Mucosa of rectum (tissue), 2 donors: ENCODE measurements at regions not wholly inside any gene's neighbourhood (a gene's known extent, or its start where the extent isn't known, plus 50 kb on each side); places are given as distances from the start of the nearest gene placed in this dataset.
"Not testable (repeated sequence)": the region's sequence is repeated elsewhere in the genome, so short reads cannot be mapped to it uniquely, and the experiment has no call there.

ENCODE experiments used
- H3K27ac ChIP-seq, 2 donors: one replicate each; pipeline ENCODE4 v1.7.0; 2013; ENCODE audit warnings: inconsistent platforms in 2 of 2, low read depth in 2 of 2, low read length in 2 of 2
- H3K27me3 ChIP-seq, 2 donors: one replicate each; pipeline ENCODE4 v1.7.0; 2013; ENCODE audit warnings: low read length in 2 of 2; ENCODE audit not compliant: control insufficient read depth in 2 of 2, insufficient read depth in 2 of 2
- H3K36me3 ChIP-seq, 2 donors: one replicate each; pipeline ENCODE4 v1.7.0; 2013; ENCODE audit warnings: low read length in 2 of 2; ENCODE audit not compliant: control insufficient read depth in 2 of 2, insufficient read depth in 2 of 2
- H3K4me1 ChIP-seq, 2 donors: one replicate each; pipeline ENCODE4 v1.7.0; 2013; ENCODE audit warnings: low read length in 2 of 2, mild to moderate bottlenecking in 1 of 2; ENCODE audit not compliant: control insufficient read depth in 2 of 2, insufficient read depth in 2 of 2
- H3K4me3 ChIP-seq, 2 donors: one replicate each; pipeline ENCODE4 v1.7.0; 2013; ENCODE audit warnings: low read length in 2 of 2
- H3K9ac ChIP-seq, 2 donors: one replicate each; pipeline ENCODE4 v1.7.0; 2013; ENCODE audit warnings: low read length in 2 of 2, low read depth in 1 of 2, mild to moderate bottlenecking in 1 of 2
- H3K9me3 ChIP-seq, 2 donors: one replicate each; pipeline ENCODE4 v1.7.0; 2013; ENCODE audit warnings: low read length in 2 of 2; ENCODE audit not compliant: control insufficient read depth in 2 of 2
- donor health status: healthy.
- donor health status: Normal muscosa, but diverticular disease.

- H3K36me3 ChIP-seq, result no peaks in the 10 kb centered on the region
- no peaks in the 10 kb centered on the region for H3K27me3 ChIP-seq
- no peaks in the 10 kb centered on the region for H3K9me3 ChIP-seq
- H3K27ac ChIP-seq, result no peak overlapping the region
- H3K4me3 ChIP-seq, result no peak overlapping the region
- H3K4me1 ChIP-seq, result no peaks in the 10 kb centered on the region
- no peak overlapping the region for H3K9ac ChIP-seq
Observed at GRCh38 chr1:82783044-82783443, 982.3 kb downstream of the ADGRL2 start.

- no peak overlapping the region for H3K27ac ChIP-seq
- no peak overlapping the region for H3K9ac ChIP-seq
- H3K9me3 ChIP-seq, result no peaks in the 10 kb centered on the region
- H3K4me1 ChIP-seq, result no peaks in the 10 kb centered on the region
- H3K27me3 ChIP-seq, result no peaks in the 10 kb centered on the region
- H3K4me3 ChIP-seq, result no peak overlapping the region
- H3K36me3 ChIP-seq, result no peaks in the 10 kb centered on the region
Observed at GRCh38 chr1:82782599-82782998, 981.9 kb downstream of the ADGRL2 start.

- Histone ChIP-seq H3K4me3 (no peak overlapping the region), H3K9ac (no peak overlapping the region), H3K36me3 (no peaks in the 10 kb centered on the region), H3K4me1 (no peaks in the 10 kb centered on the region), H3K27ac (no peak overlapping the region), H3K9me3 (no peaks in the 10 kb centered on the region), H3K27me3 (no peaks in the 10 kb centered on the region)
Observed at GRCh38 chr1:82778612-82779011, 977.9 kb downstream of the ADGRL2 start.

- H3K27ac ChIP-seq, result no peak overlapping the region
- no peak overlapping the region for H3K4me3 ChIP-seq
- no peaks in the 10 kb centered on the region for H3K4me1 ChIP-seq
- H3K9ac ChIP-seq, result no peak overlapping the region
- H3K9me3 ChIP-seq, result no peaks in the 10 kb centered on the region
- H3K27me3 ChIP-seq, result no peaks in the 10 kb centered on the region
- no peaks in the 10 kb centered on the region for H3K36me3 ChIP-seq
Observed at GRCh38 chr1:82777240-82777639, 976.5 kb downstream of the ADGRL2 start.

- not testable (repeated sequence) for H3K9me3 ChIP-seq, H3K36me3 ChIP-seq, H3K4me1 ChIP-seq, H3K27ac ChIP-seq, H3K27me3 ChIP-seq, H3K9ac ChIP-seq, H3K4me3 ChIP-seq
Observed at GRCh38 chr1:82776730-82777129, 976.0 kb downstream of the ADGRL2 start.

- H3K36me3 ChIP-seq, result no peaks in the 10 kb centered on the region
- H3K27me3 ChIP-seq, result no peaks in the 10 kb centered on the region
- no peak overlapping the region for H3K9ac ChIP-seq
- no peaks in the 10 kb centered on the region for H3K4me1 ChIP-seq
- H3K27ac ChIP-seq, result no peak overlapping the region
- H3K4me3 ChIP-seq, result no peak overlapping the region
- no peaks in the 10 kb centered on the region for H3K9me3 ChIP-seq
Observed at GRCh38 chr1:82775406-82776000, 974.8 kb downstream of the ADGRL2 start.

GRCh38 chr1:82762829-82763532 lies 962.2 kb downstream of the ADGRL2 start:
- no peaks in the 10 kb centered on the region for H3K27me3 ChIP-seq
- H3K9me3 ChIP-seq, result no peaks in the 10 kb centered on the region

GRCh38 chr1:82759035-82759434 lies 958.3 kb downstream of the ADGRL2 start:
- H3K36me3 ChIP-seq, result no peaks in the 10 kb centered on the region
- no peaks in the 10 kb centered on the region for H3K4me1 ChIP-seq
- no peaks in the 10 kb centered on the region for H3K9me3 ChIP-seq
- H3K4me3 ChIP-seq, result no peak overlapping the region
- no peak overlapping the region for H3K9ac ChIP-seq
- no peak overlapping the region for H3K27ac ChIP-seq
- H3K27me3 ChIP-seq, result no peaks in the 10 kb centered on the region

More at GRCh38 chr1:82762829-82763532, 962.2 kb downstream of the ADGRL2 start:
- H3K27ac ChIP-seq, result no peak overlapping the region
- H3K4me1 ChIP-seq, result no peaks in the 10 kb centered on the region
- no peaks in the 10 kb centered on the region for H3K36me3 ChIP-seq
- no peak overlapping the region for H3K4me3 ChIP-seq
- H3K9ac ChIP-seq, result no peak overlapping the region

GRCh38 chr1:82755671-82756070 lies 954.9 kb downstream of the ADGRL2 start:
- Histone ChIP-seq H3K4me3 (no peak overlapping the region), H3K9me3 (no peaks in the 10 kb centered on the region), H3K9ac (no peak overlapping the region), H3K36me3 (no peaks in the 10 kb centered on the region), H3K27me3 (no peaks in the 10 kb centered on the region), H3K4me1 (no peaks in the 10 kb centered on the region), H3K27ac (no peak overlapping the region)

- Histone ChIP-seq H3K9me3 (no peaks in the 10 kb centered on the region), H3K27me3 (no peaks in the 10 kb centered on the region)
Observed at GRCh38 chr1:82755191-82755590, 954.5 kb downstream of the ADGRL2 start.

More at GRCh38 chr1:82755191-82755590, 954.5 kb downstream of the ADGRL2 start:
- no peaks in the 10 kb centered on the region for H3K36me3 ChIP-seq
- H3K4me1 ChIP-seq, result no peaks in the 10 kb centered on the region
- no peak overlapping the region for H3K27ac ChIP-seq
- no peak overlapping the region for H3K9ac ChIP-seq
- H3K4me3 ChIP-seq, result no peak overlapping the region
